PC-3 (cell line): ENCODE measurements at regions not wholly inside any gene's neighbourhood (a gene's known extent, or its start where the extent isn't known, plus 50 kb on each side); places are given as distances from the start of the nearest gene placed in this dataset.

ENCODE experiments used
- EZH2 ChIP-seq: fragments of 300-600 bp; sonication (generic); IDR thresholded peaks from one replicate; pipeline ENCODE4 v1.6.1; 2017; ENCODE audit warnings: antibody characterized with exemption, mild to moderate bottlenecking, low read length; ENCODE audit not compliant: unreplicated experiment
- EZH2phosphoT487 ChIP-seq: fragments of 300-600 bp; sonication (generic); IDR thresholded peaks from 2 replicates; pipeline ENCODE4 v1.6.1; 2018; ENCODE audit warnings: mild to moderate bottlenecking, antibody characterized with exemption, low read length, borderline replicate concordance
- TF ChIP-seq, protein P1 (sequence below): fragments of 300-600 bp; sonication (generic); conservative IDR thresholded peaks from 2 replicates; pipeline ENCODE4 v1.5.1; 2017; ENCODE audit warnings: antibody characterized with exemption, low read depth, mild to moderate bottlenecking, low read length

DNA sequence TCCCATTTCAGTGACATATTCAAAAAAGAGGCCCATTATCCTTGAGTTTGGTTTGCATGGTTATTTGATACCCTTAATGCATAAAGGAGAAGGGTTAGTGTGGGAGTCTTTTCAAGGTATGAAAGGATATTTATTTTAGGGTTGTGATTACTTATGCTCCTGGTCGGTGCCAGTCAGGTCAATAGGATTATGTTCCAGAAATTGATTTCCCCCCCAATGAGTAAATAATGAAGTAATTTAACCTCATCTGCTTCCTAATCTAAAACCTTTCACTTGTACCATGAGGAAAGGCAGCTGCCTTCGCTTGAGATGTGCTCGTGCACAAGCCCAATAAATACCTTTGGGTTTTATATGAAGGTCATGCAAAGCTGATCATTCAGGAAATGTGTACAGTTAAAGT lies 55.0 kb upstream of the NR0B1 start:
- TF ChIP-seq, protein P1, sequence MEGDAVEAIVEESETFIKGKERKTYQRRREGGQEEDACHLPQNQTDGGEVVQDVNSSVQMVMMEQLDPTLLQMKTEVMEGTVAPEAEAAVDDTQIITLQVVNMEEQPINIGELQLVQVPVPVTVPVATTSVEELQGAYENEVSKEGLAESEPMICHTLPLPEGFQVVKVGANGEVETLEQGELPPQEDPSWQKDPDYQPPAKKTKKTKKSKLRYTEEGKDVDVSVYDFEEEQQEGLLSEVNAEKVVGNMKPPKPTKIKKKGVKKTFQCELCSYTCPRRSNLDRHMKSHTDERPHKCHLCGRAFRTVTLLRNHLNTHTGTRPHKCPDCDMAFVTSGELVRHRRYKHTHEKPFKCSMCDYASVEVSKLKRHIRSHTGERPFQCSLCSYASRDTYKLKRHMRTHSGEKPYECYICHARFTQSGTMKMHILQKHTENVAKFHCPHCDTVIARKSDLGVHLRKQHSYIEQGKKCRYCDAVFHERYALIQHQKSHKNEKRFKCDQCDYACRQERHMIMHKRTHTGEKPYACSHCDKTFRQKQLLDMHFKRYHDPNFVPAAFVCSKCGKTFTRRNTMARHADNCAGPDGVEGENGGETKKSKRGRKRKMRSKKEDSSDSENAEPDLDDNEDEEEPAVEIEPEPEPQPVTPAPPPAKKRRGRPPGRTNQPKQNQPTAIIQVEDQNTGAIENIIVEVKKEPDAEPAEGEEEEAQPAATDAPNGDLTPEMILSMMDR = no peak
- TF ChIP-seq EZH2 = no peak
- no peak for TF ChIP-seq EZH2phosphoT487
